ENCODE measurements at regions not wholly inside any gene's neighbourhood (a gene's known extent, or its start where the extent isn't known, plus 50 kb on each side); places are given as distances from the start of the nearest gene placed in this dataset.

- Histone ChIP-seq H3K9me3 (no peaks in the 10 kb centered on the region), H3K27me3 (no peaks in the 10 kb centered on the region), H3K4me1 (no peaks in the 10 kb centered on the region), H3K36me3 (replicated peaks in 1 of 2; ENCODE audit: insufficient read depth in 1 of 2, low read depth in 2 of 2) (no peaks in the 10 kb centered on the region), H3K4me3 (no peak overlapping the region), H3K27ac (no peak overlapping the region)
- ATAC-seq, result no peak
- 50 to 62% methylated on average over 1 of the region's 1 CpG for WGBS, 2 donors
- TF ChIP-seq CTCF (IDR thresholded peaks at IDR 0.05) (no peak), POLR2A (IDR thresholded peaks at IDR 0.05) (no peak)
- intact Hi-C loops (cut with DNase I), result no loop called here
- DNase-seq, result no peak
Measured at GRCh38 chr6:85802162-85802561, 159.5 kb upstream of the SYNCRIP start.

- H3K4me1 ChIP-seq, result no peaks in the 10 kb centered on the region
- H3K27ac ChIP-seq, result no peak overlapping the region
- WGBS, 2 donors, result 78 to 88% methylated on average over 4 of the region's 4 CpGs
- ATAC-seq (no peak), DNase-seq (no peak)
- H3K9me3 ChIP-seq, result no peaks in the 10 kb centered on the region
- H3K36me3 ChIP-seq (replicated peaks in 1 of 2; ENCODE audit: insufficient read depth in 1 of 2, low read depth in 2 of 2), result no peaks in the 10 kb centered on the region
- intact Hi-C loops (cut with DNase I), result no loop called here
- H3K27me3 ChIP-seq, result no peaks in the 10 kb centered on the region
- no peak overlapping the region for H3K4me3 ChIP-seq
- TF ChIP-seq CTCF (IDR thresholded peaks at IDR 0.05), result no peak
- TF ChIP-seq POLR2A (IDR thresholded peaks at IDR 0.05), result no peak
Measured at GRCh38 chr6:85798931-85799652, 156.4 kb upstream of the SYNCRIP start.

GRCh38 chr6:85797993-85798392, 155.3 kb upstream of the SYNCRIP start:
- intact Hi-C loops (cut with DNase I), result no loop called here
- TF ChIP-seq CTCF (IDR thresholded peaks at IDR 0.05) (no peak), POLR2A (IDR thresholded peaks at IDR 0.05) (no peak)
- 47 to 68% methylated on average over 2 of the region's 2 CpGs for WGBS, 2 donors
- ATAC-seq (no peak), DNase-seq (peak in 1 of 4 donors; percentile 38)
- H3K27ac ChIP-seq, result no peak overlapping the region
- no peaks in the 10 kb centered on the region for H3K4me1 ChIP-seq
- no peaks in the 10 kb centered on the region for H3K36me3 ChIP-seq (replicated peaks in 1 of 2; ENCODE audit: insufficient read depth in 1 of 2, low read depth in 2 of 2)
- H3K9me3 ChIP-seq, result no peaks in the 10 kb centered on the region
- no peak overlapping the region for H3K4me3 ChIP-seq
- no peaks in the 10 kb centered on the region for H3K27me3 ChIP-seq

- no peak for ATAC-seq
- H3K27me3 ChIP-seq, result no peaks in the 10 kb centered on the region
Measured at GRCh38 chr6:85795945-85796344, 153.3 kb upstream of the SYNCRIP start.

More at GRCh38 chr6:85795945-85796344, 153.3 kb upstream of the SYNCRIP start:
- Histone ChIP-seq H3K27ac (no peak overlapping the region), H3K36me3 (replicated peaks in 1 of 2; ENCODE audit: insufficient read depth in 1 of 2, low read depth in 2 of 2) (no peaks in the 10 kb centered on the region), H3K4me1 (no peaks in the 10 kb centered on the region), H3K9me3 (no peaks in the 10 kb centered on the region), H3K4me3 (no peak overlapping the region)
- no peak for TF ChIP-seq POLR2A (IDR thresholded peaks at IDR 0.05)
- TF ChIP-seq CTCF (IDR thresholded peaks at IDR 0.05), result no peak
- intact Hi-C loops (cut with DNase I), result no loop called here
- DNase-seq, result no peak

Data from body of pancreas (tissue), 4 donors.